Loucy (cell line): ENCODE measurements at regions not wholly inside any gene's neighbourhood (a gene's known extent, or its start where the extent isn't known, plus 50 kb on each side); places are given as distances from the start of the nearest gene placed in this dataset.

Source experiments
- EZH2phosphoT487 ChIP-seq: fragments of 200-600 bp; IDR thresholded peaks from 2 replicates; pipeline ENCODE4 v1.6.1; 2018; ENCODE audit warnings: antibody characterized with exemption, mild to moderate bottlenecking, moderate library complexity, borderline replicate concordance
- TF ChIP-seq, protein P1 (sequence below): fragments of 200-600 bp; sonication (generic); conservative IDR thresholded peaks from 2 replicates; pipeline ENCODE4 v1.5.1; 2014; ENCODE audit warnings: mild to moderate bottlenecking, antibody characterized with exemption, low read length

DNA sequence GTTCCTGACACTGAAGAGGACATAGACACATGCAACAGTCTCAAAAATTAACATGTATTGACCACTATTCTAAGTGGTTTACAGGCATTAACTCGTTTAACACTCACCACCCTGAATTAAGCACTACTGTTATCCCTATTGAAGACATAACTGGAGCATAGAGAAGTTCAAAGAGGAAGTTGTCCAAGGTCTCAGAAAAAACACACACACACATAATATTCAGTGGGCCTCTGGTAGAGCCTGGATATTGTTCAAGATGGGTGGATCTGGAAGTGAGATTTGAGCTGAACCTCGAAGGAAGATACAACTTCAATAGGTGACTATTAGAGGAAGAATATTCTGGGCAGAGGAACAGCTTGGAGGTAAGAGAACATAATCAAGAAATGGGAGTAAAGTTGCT is 334.9 kb downstream of the HNRNPD start:
- TF ChIP-seq, protein P1, sequence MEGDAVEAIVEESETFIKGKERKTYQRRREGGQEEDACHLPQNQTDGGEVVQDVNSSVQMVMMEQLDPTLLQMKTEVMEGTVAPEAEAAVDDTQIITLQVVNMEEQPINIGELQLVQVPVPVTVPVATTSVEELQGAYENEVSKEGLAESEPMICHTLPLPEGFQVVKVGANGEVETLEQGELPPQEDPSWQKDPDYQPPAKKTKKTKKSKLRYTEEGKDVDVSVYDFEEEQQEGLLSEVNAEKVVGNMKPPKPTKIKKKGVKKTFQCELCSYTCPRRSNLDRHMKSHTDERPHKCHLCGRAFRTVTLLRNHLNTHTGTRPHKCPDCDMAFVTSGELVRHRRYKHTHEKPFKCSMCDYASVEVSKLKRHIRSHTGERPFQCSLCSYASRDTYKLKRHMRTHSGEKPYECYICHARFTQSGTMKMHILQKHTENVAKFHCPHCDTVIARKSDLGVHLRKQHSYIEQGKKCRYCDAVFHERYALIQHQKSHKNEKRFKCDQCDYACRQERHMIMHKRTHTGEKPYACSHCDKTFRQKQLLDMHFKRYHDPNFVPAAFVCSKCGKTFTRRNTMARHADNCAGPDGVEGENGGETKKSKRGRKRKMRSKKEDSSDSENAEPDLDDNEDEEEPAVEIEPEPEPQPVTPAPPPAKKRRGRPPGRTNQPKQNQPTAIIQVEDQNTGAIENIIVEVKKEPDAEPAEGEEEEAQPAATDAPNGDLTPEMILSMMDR: no peak
- no peak for TF ChIP-seq EZH2phosphoT487
